ENCODE measurements at regions not wholly inside any gene's neighbourhood (a gene's known extent, or its start where the extent isn't known, plus 50 kb on each side); places are given as distances from the start of the nearest gene placed in this dataset.

DNA sequence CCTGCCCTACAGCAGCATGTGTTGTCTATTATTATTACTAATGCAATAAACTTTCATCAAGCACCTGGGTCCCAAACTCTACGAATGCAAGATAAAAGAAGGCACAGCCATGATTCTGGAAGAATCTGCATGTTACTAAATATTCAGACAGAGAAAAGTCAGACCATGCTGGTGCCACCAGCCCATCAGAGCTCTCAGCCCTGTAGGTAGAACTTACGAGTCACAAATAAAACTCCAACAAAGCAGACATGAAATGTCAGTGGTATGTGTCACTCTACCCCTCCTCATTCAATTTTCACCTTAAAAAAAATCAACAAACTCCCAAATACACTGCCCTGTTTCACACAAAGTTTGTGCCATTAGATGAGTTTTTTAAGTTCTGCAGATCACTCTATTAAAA is 62.4 kb upstream of the TIAM1 start:
- Histone ChIP-seq H3K79me2 (ENCODE audit: control insufficient read depth, insufficient read depth, low read length) (no peaks in the 10 kb centered on the region), H3K9me1 (replicated peaks; ENCODE audit: control insufficient read depth, extremely low read depth, insufficient read depth, low read length) (no peaks in the 10 kb centered on the region), H3K4me3 (replicated peaks in 1 of 3; ENCODE audit: insufficient read depth in 1 of 3, low read depth in 1 of 3, low read length in 3 of 3) (no peak overlapping the region), H3K4me1 (ENCODE audit: control insufficient read depth, extremely low read depth, insufficient read depth, low read length) (no peaks in the 10 kb centered on the region), H3K36me3 (ENCODE audit: control insufficient read depth in 2 of 2, extremely low read depth in 1 of 2, insufficient read depth in 2 of 2, low read length in 2 of 2) (no peaks in the 10 kb centered on the region), H3K27me3 (ENCODE audit: control insufficient read depth in 2 of 2, insufficient read depth in 2 of 2, low read length in 2 of 2) (no peaks in the 10 kb centered on the region), H4K20me1 (replicated peaks; ENCODE audit: control insufficient read depth, extremely low read depth, insufficient read depth, low read length) (no peaks in the 10 kb centered on the region), H3K9ac (replicated peaks; ENCODE audit: extremely low read depth, insufficient read depth, low read length) (no peak overlapping the region), H3K9me3 (replicated peaks; ENCODE audit: control insufficient read depth, insufficient read depth, low read length) (no peaks in the 10 kb centered on the region), H3K4me2 (ENCODE audit: insufficient read depth, low read length) (no peak overlapping the region), H2AFZ (ENCODE audit: low read depth, low read length) (no peak overlapping the region), H3K27ac (ENCODE audit: insufficient read depth, low read depth, low read length) (no peak overlapping the region)
- CTCF ChIA-PET, result no interaction called here
- FAIRE-seq, result no peak
- intact Hi-C loops (cut with micrococcal nuclease), result no loop called here
- dilution Hi-C loops (cut with MboI; ENCODE audit: extremely low pct_ligation_motif_present, low sequenced_read_pairs), result no loop called here
- POLR2A ChIA-PET, result no interaction called here
- no peak for DNase-seq (ENCODE audit: low read depth, low spot score)
- TF ChIP-seq GATA2 (IDR thresholded peaks at IDR 0.05; ENCODE audit: insufficient read depth, insufficient read length, low read depth, low read length) (no peak), EZH2 (IDR thresholded peaks at IDR 0.05; ENCODE audit: borderline replicate concordance, low read depth, low read length, severe bottlenecking) (no peak), POLR2A (IDR thresholded peaks at IDR 0.05; ENCODE audit: low read depth, low read length) (no peak), JUN (IDR thresholded peaks at IDR 0.05; ENCODE audit: borderline replicate concordance, insufficient read depth, insufficient read length, low read depth) (no peak), FOS (IDR thresholded peaks at IDR 0.05; ENCODE audit: borderline replicate concordance, insufficient read depth, low read length) (no peak), POLR2AphosphoS5 (IDR thresholded peaks at IDR 0.05; ENCODE audit: insufficient read depth, low read depth, low read length) (no peak), MYC (IDR thresholded peaks at IDR 0.05; ENCODE audit: low read depth, low read length) (no peak)
- TF ChIP-seq, protein P1, sequence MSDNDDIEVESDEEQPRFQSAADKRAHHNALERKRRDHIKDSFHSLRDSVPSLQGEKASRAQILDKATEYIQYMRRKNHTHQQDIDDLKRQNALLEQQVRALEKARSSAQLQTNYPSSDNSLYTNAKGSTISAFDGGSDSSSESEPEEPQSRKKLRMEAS (IDR thresholded peaks at IDR 0.05; ENCODE audit: insufficient read depth, insufficient read length), result no peak
- TF ChIP-seq, protein P2, sequence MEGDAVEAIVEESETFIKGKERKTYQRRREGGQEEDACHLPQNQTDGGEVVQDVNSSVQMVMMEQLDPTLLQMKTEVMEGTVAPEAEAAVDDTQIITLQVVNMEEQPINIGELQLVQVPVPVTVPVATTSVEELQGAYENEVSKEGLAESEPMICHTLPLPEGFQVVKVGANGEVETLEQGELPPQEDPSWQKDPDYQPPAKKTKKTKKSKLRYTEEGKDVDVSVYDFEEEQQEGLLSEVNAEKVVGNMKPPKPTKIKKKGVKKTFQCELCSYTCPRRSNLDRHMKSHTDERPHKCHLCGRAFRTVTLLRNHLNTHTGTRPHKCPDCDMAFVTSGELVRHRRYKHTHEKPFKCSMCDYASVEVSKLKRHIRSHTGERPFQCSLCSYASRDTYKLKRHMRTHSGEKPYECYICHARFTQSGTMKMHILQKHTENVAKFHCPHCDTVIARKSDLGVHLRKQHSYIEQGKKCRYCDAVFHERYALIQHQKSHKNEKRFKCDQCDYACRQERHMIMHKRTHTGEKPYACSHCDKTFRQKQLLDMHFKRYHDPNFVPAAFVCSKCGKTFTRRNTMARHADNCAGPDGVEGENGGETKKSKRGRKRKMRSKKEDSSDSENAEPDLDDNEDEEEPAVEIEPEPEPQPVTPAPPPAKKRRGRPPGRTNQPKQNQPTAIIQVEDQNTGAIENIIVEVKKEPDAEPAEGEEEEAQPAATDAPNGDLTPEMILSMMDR (IDR thresholded peaks at IDR 0.05; ENCODE audit: extremely low read depth in 1 of 2, insufficient read depth in 1 of 2, low read depth in 1 of 2, low read length in 2 of 2), result no peak
- no TSS peak for BruUV-seq (replicated peaks)
